ENCODE measurements at regions not wholly inside any gene's neighbourhood (a gene's known extent, or its start where the extent isn't known, plus 50 kb on each side); places are given as distances from the start of the nearest gene placed in this dataset.

DNA sequence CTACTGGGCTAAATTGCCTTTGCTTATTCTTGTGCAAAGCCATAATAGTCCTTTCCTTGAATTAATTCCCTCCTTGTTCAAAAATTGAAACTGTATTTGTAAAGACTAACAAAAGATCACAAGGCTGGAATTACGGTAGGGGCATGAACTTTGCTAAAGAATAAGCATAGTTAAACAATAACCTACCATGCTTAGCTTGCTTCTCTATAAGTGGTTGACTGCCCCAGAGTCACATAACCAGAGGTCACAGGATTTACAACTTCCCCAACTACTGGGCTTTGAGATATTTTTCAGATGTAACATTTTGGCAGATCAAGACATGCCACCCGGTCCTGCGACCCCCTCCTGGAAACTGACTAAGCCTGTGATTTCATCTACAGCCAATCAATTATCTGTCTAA, 181.4 kb downstream of the GPAM start:
- DNase-seq, result no peak

DNA sequence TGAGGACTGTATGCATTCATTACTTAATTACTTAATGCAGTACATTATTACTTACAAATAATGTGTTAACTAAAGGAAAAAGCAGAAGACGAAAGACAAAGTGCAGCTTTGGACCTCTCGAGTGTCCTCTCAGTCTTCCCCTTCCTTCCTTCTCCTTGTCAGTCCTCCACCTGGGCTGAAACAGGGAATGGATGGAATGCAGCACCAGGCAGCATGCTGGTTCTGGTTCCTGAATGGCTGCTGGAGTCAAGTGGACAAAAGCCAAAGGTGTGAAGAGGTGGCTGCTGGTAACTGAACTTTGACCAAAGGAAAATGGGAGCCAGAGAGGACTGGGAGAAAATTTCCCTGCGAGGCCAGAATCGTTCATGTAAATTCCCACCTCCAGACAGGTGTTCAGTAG, 179.5 kb downstream of the GPAM start:
- DNase-seq, result no peak

DNA sequence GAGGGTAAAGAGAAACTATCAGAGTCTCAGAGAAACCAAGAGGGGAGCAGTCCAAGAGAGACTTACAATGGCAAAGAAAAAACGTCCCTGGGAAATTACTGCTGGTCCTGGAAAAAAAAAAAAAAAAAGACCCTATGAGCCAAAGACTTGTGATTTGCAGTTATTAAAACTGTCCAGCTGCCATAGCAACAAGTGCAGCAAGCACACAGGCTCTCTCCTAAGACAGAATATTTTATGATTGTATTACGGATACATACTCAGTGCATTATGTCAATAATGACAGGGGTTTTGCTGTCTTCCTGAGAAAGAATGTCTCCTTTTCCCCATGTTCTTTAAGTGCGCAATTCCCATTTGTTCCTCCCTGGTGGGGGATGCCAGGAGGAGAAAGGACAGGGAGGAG, 178.5 kb downstream of the GPAM start:
- DNase-seq, result no peak

DNA sequence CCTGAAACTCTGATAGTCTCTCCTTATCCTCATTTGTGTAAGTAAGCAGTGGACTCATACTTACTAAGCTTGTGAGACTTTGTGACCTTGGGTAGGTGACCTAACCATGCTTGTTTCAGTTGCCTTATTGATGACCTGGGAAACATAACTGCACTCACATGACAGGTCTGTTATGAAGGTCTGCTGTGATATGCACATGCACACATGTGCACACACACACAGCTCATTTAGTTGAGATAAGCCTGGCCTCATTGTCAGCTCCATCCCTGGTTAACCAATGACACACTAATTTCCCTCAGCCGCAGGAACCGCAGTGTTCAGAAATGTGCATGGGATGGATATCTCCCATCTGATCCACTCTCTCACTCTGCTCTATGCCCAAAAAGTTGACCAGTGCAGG, 177.2 kb downstream of the GPAM start:
- DNase-seq, result no peak

DNA sequence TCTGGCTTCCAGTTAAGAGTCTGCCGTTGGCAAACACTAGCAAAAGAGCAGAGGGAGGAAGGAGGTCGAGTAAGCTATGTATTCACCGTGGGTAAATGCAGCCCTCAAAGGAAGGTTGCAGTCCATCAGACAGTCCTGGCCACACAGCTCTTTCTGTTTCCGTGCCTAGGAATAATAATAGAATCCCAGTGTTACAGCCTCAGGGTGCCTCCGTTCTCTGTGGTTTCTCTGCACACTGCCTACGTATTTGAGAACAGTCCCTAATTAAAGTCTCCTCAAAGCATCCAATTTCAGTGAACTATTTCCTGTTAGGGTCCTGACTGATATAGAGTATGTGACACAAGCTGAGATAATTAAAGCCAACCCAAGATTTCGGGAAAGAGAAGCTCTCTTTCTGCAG, 176.7 kb downstream of the GPAM start:
- no peak for DNase-seq

DNA sequence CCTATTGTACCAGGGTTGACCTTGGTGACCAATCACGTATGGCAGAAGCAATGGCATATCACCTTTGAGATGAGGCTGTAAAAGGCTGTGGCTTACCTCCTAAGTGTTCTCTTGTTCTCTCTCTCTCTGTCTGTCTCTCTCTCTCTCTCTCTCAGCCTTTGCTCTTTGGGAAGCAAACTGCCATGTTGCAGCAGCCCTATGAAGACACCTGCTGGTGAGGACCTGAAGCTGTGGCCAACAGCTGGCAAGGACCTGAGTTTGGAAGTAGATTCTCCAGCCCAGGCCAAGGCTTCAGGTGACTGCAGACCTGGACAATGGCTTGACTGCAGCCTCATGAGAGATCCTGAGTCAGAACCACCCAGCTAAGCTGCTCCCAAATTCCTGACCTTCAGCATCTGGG, 161.4 kb downstream of the GPAM start:
- no peak for DNase-seq

DNA sequence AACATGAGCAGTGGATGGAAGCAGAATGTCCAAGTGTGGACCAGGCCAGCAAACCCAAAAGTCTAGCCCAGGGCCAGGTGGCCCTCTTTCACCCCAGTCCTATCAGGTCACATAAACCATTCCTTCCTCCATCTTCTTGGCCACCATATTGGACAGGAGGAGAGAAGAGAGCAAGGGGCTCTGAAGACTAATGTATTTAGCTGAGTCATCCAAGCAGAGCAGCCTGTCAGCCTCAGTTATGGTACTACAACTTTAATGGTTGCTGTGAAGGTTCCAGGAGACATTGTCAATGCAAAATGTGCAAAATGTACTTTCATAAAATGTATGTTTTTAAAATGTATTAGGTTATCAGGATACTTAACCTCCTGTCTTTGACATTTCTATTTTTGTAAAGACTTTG, 159.5 kb downstream of the GPAM start:
- no peak for DNase-seq

DNA sequence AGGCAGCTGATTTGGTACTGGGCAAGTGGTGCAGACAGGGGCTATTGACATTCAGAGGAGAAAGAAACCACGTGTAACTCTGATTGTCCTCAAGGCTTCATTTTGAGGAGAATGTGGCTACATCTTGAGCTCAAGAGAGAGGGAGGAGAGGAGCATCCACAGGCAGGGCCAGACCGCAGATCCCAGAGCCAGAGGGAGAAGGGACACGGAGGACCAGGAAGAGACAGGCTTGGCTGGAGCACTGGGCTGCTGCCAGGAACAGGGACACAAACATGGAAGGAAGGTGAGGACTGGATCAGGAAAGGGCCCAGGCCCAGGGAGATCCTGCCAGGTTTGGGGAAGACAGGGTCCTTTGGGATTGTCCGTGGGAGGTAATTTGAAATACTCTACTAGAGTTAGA, 158.3 kb downstream of the GPAM start:
- DNase-seq, result no peak

DNA sequence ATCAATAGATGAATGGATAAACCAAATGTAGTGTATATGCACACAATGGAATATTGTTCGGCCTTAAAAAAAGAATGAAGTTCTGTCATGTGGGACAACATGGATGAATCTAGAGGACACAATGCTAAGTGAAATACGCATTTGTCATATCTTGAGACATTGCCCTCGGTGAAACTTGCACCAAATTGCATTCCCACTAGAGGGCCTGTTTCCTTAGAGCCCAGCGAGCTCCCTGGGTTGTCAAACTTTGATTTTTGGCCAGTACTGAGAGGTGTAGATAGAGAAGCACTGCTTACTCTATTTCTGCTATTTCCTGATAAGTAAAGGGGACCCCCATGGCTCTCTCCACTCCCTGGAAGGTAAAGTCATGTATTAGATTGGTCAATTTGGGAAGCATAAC, 157.1 kb downstream of the GPAM start:
- no peak for DNase-seq

DNA sequence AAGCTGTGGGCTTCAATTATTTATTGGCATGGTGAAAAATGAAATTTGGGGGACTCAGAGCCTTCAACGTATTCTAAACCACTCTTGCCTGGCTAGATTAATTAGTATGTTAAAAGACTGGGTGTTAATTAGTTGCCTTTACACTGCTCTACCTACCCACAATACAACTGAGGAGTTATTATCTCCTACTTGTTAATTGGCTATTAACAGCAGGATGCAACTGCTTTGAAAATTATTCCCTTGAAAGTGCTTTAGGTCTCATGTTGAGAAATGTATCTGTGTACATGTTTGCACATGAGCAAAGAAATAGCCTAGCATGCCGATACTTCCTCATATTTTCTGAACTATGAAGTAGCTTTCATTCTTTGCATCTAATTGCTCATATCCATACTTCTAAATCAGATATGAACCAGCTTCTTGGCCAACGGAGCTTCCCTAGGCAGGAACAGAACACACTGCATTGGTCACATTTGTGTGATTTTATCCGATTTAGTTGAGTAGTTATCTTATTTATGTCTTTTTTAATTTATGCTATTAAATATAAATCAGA, 155.8 kb downstream of the GPAM start:
- no peak for DNase-seq

DNA sequence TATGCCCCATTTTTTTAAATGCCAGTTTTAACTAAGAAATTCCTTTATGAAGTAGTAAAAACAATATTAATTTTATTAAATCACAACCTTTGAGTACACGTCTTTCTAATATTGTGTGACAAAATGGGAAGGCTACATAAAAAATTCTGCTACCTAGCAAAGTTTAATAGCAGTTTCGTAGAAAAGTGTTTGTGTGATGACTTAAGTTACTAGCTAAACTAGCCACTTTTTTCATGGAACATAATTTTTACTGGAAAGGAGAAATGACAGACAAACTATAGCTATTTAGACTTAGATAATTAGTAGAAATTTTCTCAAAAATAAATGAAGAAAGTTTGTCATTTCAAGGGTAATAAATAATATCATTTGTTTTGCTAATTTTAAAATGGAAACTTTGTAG, 153.1 kb downstream of the GPAM start:
- DNase-seq, result no peak

DNA sequence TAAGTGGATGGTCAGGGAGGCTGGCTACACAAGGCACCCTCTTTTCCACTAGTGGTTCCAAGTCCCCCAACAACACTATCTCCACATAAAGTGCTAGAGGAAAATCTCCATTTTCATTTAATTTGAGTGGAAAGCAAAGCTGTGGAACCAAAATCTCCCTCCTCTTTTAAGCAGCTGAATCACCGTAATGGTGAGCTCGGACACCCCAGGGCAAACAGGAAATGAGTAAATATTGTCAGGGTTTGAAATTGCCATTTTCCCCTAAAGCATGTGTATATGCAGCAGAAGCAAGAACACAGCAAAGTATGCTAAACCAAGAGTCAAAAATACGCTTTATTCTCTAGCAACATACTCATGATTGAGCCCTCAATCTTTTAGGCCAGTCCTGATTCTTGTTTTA, 143.7 kb downstream of the GPAM start:
- DNase-seq, result no peak

DNA sequence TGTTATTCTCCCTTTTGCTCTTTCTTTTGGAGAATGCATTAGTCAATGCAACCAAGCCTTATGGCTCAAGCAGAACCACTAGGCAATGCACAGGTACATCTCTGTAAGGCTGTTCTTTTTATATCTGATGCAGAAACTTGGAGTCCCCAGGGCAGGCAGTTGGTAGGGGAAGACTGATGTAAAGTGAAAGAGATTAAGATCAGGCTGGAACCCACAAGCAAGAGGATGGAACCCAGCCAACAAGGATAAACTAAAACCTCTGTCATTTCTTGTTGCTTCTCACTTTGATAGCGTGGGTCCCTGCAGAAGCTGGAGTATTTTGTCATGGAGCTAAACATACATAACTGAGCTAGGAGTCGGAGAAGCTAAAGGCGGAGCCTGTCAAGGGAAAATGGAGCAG, 142.9 kb downstream of the GPAM start:
- no peak for DNase-seq

DNA sequence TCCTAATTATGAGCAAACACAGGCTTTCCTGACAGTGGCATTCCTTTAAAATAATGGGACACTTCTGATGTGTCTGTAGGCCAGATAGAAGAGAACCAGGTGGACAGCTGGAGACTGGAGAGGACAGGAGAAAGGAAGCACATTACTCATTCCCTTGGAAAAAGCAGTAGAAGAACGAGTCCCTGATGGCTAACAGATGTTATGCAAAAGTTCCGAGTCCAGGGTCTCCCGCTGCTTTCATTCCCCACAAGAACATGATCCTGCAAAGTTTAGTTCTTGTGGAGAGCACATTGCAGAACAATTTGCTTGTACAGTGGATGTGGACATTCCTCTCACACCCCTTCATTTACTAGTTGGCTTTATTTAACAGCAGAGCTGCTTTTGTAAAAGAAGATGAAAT, 137.6 kb downstream of the GPAM start:
- DNase-seq, result no peak

DNA sequence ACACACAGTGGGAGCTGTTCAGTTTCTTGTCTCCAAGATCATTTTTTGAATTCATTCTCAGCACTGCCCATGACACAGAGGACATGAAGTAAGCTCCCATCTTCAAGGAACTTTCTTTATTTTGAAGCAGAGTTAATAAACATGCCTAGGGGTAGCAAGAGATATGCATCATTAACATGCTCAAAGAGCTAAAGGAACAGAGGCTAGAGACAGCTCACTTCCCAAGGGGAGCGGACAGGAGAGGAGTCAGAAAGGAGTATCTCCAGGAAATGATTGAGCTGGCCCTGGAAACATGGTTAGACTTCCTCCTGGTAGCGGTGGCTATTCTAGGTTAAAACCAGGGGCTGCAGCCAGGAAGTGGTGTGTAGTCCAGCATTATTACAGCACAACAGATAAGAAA, 135.9 kb downstream of the GPAM start:
- DNase-seq, result no peak

DNA sequence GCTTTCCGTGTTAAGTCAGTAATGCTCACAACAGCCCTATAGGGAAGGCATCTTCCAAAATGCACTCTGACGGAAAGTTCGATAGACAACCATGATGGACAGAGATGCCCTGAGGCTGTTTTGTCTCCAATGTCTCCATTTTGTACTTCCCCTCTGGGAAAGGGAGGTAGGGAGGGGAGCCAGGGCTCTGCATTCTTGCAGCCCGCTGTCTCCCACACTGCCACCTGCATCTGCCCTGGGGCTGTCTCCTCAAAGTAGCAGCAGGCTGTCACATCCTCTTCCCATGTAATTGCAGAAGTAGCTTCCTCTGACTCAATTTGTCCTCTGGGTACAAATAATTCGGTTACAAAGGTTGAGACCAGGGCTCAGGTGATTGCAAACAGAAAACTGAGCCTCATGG, 131.4 kb downstream of the GPAM start:
- no peak for DNase-seq

DNA sequence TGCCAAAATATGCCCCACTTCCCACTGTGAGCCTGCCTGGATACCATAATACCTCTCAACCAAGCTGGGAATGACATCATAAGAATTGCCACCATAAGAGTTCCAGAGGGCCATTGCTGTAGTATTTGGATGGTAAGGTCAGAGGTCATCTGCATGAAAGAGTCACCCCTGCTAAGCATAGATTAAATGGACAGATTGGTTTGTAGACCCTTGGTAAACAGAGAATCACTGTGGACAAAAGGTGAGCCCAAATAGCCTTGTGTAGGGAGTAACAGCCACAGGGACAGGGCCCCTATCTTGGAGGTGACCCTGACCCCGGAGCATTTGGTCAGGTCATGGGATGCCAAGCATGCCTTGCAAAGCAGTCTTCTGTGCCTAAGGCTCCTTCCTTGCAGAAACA, 129.7 kb downstream of the GPAM start:
- no peak for DNase-seq

DNA sequence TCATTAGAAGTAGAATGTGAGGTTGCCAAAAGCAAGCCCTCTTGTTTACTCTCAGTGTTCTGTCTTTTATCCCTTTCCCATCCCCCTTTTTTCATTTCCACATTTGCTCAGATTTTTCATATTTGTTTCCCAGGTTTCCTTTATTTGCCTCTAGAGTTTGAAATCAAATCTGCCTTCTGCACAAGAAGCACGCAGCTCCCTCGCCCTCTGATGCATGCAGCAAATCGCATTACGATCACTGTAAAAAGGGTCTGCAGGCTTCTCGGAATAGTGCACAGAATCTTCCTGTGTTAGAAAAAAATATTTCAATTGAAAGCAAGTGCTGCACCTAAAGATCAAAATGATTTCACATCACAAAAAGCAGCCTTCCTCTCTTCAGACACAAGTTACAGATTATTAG, 129.0 kb downstream of the GPAM start:
- DNase-seq, result no peak

DNA sequence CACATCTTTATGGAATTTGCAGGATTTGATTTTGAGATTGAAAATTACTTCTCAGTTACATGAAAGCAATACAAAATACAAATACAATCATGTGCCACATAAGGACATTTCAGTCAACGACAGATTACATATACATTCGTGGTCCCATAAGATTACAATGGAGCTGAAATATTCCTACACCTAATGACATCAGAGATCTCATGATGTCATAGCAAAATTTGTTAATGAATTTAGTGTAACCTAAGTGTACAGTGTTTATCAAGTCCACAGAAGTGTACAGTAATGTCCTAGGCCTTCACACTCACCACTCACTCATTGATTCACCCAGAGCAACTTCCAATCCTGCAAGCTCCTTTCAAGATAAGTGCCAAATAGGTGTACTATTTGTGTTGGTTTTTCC, 126.5 kb downstream of the GPAM start:
- no peak for DNase-seq

DNA sequence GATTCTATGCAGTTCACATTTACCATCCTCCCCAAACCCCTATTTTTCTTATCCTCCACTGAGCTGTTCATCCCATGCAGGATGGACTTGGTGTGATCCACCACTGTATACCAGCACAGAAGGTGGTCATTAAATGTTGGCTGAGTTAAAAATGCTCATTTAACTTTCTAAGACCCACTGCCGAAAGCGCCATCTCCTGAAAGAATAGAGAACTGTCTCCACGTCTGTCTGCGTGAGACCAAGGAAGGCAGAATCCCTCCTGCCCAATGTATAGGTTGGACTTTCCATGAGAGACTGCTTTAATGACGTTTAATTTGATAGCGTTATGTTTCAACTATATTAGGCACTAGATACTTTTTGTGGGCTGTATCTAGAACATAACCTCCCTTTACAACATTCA, 124.3 kb downstream of the GPAM start:
- no peak for DNase-seq

DNA sequence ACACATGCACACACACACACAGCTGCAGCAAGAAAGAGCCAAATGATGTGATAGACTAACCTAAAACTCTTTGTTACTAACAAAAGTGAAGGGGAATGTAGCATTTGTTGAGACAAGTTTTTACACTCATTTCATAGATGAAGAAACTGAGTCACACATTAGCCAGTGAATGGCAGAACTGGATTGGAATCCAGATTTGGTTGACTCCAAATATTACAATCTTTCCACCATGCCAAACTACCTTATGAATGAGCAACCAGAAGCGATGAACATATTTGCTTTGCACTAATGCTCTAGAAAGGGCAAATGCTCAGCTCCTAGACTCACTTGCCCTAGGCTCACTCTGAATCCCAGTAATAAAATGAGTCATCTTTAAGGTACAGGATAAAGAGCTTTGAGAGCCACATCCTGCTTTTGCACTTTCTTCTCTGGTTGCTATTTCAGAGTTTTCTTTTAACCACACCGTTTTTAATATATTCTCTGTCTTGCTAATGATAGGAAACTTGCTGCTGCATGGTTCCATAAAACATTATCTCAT, 111.9 kb downstream of the GPAM start:
- no peak for DNase-seq

DNA sequence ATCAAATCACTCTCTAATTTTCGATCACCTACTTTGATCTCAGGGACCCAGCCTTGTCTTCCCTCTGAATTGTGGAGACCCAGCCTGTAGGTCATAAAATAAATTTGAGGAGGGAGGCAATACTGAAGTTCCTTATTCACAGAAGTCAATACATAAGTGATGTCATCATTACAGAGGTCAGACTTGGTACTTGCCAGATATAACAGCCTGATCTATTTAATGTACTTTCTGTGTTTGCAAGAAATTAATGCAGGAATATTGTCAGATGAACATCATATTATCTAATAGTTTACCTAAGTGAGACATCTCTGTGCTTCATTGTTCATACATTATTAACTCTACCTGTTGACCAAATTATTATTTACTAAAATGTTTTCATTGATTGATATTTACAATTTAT, 105.6 kb downstream of the GPAM start:
- DNase-seq, result no peak

DNA sequence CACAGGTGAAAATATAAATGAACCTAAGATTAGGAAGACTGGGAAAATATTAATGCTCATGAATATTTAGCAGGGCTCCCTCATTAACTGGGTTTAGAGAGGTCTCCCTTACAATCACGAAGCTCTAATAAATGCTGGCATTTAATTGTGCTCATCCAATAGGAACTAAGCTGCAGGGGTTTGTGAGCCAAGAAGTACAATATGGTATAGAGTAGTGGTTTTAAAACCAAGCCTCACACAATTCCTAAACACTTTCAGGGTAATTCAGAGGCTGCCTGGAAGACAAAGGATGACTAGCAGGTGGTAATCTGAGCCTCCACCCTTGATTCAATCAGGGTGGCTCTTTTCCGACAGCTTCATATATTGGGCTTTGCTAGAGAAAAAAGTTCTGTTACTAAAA, 103.3 kb downstream of the GPAM start:
- peak; percentile 2 for DNase-seq

DNA sequence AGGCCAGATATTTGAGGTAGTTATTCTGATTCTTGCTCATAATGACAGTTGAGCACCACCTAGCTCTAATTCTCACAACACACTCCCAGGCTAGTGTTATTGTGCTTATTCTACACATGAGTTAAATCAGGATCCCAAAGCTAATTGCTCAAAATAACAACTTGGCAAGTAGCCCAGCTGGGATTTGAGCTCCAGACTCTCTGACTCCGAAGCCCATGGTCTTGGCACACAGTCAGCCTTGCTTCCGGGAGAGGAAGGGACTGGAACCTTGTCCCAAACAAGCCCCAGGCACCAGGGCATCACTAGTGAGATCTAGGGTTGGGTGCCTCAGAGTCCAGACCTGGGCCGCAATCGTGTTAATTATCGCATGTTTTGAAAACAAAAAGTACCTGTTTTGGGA, 101.4 kb downstream of the GPAM start:
- DNase-seq, result peak; percentile 65

DNA sequence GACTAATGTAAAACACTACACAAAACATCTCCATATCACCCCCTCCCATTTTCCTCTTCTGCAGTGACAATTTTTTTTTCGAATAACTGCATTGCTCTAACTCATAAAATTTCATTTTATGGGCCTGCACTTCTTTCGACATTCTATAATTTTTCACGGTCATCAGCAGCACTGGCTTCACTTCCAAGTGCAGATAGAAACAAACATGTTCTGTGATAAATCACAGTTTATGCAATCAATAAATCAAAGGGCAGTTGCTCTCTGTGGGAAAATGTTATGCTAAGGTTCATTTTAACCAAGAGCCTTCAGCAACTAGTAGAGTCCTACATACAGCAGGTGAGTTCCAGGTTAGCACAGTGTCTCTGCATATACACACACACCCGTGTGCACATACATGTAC, 100.1 kb downstream of the GPAM start:
- no peak for DNase-seq

DNA sequence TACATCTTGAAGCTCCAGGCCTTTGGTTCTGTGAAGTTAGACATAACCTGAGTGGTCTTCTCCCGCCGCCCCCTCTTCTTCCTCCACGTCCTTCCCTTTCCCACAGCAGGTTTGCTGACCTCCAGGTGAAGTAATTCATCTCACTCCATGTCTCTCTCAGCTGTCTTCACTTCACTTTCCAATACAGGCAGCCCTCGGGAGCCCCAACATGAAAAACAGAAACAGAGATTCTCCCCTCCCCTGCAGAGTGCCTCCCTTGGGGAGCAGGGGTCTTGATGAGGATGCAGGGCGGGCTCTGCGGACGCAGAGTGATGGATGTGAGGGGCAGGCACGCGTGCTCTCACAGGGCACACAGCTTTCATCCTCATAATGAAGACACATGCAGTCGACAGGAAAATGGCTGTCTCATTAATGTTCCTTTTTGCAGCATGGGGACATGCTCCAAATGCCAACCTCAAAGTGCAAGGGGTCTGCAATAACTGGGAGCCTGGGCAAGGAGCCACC, 95.6 kb downstream of the GPAM start:
- DNase-seq, result no peak
